ENCODE measurements at regions not wholly inside any gene's neighbourhood (a gene's known extent, or its start where the extent isn't known, plus 50 kb on each side); places are given as distances from the start of the nearest gene placed in this dataset.

DNA sequence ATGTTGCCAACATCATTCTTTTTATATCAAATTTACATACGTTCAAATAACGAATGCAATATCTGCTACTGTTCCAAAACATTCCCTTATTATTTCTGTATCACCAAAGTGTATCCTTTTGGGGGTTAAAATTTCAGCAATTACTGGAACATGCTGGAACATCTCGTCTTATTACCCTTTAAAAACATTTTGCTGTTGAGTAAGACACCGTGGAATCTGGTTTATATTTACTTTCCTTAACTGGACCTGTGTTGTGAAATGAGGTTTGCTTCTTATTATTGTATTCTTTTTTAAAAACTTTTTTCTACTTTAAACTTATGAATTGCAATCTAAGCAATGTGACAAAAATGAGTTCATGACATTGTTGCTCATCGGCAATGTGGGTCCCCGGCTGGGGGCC, 87.4 kb upstream of the PTPRM start:
- Histone ChIP-seq H3K79me2 (ENCODE audit: insufficient read depth, low read length) (no peaks in the 10 kb centered on the region), H3K9me3 (ENCODE audit: control insufficient read depth, low read depth, low read length) (no peaks in the 10 kb centered on the region), H2BK120ac (ENCODE audit: low read depth, low read length, poor library complexity, severe bottlenecking) (no peak overlapping the region), H3K4me2 (ENCODE audit: insufficient read depth, insufficient read length, low read length) (no peak overlapping the region), H2BK5ac (ENCODE audit: insufficient read length, low read length) (no peak overlapping the region), H3K9ac (ENCODE audit: extremely low read depth, insufficient read length, low read length) (no peak overlapping the region), H3K18ac (ENCODE audit: insufficient read length, low read depth, low read length) (no peak overlapping the region), H3K23me2 (ENCODE audit: insufficient read length, low read depth, low read length, poor library complexity, severe bottlenecking) (no peaks in the 10 kb centered on the region), H2AFZ (ENCODE audit: low read length) (no peak overlapping the region), H3K23ac (ENCODE audit: insufficient read length, low read depth, low read length) (no peak overlapping the region), H2AK5ac (ENCODE audit: insufficient read length, low read length) (no peak overlapping the region), H3T11ph (ENCODE audit: low read length) (no peak overlapping the region), H4K20me1 (ENCODE audit: control insufficient read depth, insufficient read depth, insufficient read length) (no peaks in the 10 kb centered on the region), H2BK15ac (ENCODE audit: low read depth, low read length) (no peak overlapping the region), H4K91ac (ENCODE audit: insufficient read length, low read depth, low read length) (no peak overlapping the region), H3K56ac (ENCODE audit: insufficient read length, low read depth, low read length) (no peak overlapping the region), H3K27me3 (ENCODE audit: insufficient read depth, low read length) (no peaks in the 10 kb centered on the region), H4K5ac (ENCODE audit: insufficient read length, low read depth, low read length) (no peak overlapping the region), H2BK12ac (ENCODE audit: insufficient read length, low read depth, low read length) (no peak overlapping the region), H4K8ac (replicated peaks; ENCODE audit: insufficient read length, low read depth, low read length) (no peak overlapping the region), H3K4me1 (ENCODE audit: insufficient read depth, low read length) (no peaks in the 10 kb centered on the region; the same call in 1 of the 2 replicates), H3K79me1 (ENCODE audit: insufficient read depth, low read depth, low read length, poor library complexity, severe bottlenecking) (no peaks in the 10 kb centered on the region), H2BK20ac (ENCODE audit: low read depth, low read length, poor library complexity, severe bottlenecking) (no peak overlapping the region), H3K4ac (ENCODE audit: low read depth, low read length) (no peak overlapping the region), H3K27ac (ENCODE audit: insufficient read length, low read depth, low read length) (no peak overlapping the region), H3K14ac (ENCODE audit: insufficient read depth, low read length) (no peak overlapping the region)
- DNase-seq, result no peak
- H3K27me3 Mint-ChIP-seq (ENCODE audit: low read depth), result peaks cover 2% of the 10 kb centered on the region; the same call in 1 of the 2 replicates
- no peak overlapping the region for H3K4me3 Mint-ChIP-seq
- H3K27ac Mint-ChIP-seq, result peak overlapping the region in 1 of 3 experiments; percentile 38; a peak in 1 of 7 replicates
- H3K4me1 Mint-ChIP-seq, result peaks cover 9 to 10% of the 10 kb centered on the region in 2 experiments
- TF ChIP-seq, protein P1, sequence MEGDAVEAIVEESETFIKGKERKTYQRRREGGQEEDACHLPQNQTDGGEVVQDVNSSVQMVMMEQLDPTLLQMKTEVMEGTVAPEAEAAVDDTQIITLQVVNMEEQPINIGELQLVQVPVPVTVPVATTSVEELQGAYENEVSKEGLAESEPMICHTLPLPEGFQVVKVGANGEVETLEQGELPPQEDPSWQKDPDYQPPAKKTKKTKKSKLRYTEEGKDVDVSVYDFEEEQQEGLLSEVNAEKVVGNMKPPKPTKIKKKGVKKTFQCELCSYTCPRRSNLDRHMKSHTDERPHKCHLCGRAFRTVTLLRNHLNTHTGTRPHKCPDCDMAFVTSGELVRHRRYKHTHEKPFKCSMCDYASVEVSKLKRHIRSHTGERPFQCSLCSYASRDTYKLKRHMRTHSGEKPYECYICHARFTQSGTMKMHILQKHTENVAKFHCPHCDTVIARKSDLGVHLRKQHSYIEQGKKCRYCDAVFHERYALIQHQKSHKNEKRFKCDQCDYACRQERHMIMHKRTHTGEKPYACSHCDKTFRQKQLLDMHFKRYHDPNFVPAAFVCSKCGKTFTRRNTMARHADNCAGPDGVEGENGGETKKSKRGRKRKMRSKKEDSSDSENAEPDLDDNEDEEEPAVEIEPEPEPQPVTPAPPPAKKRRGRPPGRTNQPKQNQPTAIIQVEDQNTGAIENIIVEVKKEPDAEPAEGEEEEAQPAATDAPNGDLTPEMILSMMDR (conservative IDR thresholded peaks at IDR 0.05), result no peak
- no peaks in the 10 kb centered on the region for H3K9me3 Mint-ChIP-seq
- no peaks in the 10 kb centered on the region for H3K36me3 Mint-ChIP-seq (ENCODE audit: insufficient read depth in 1 of 3, low read depth in 3 of 3)
- 100% methylated on average over 2 of the region's 6 CpGs for WGBS (ENCODE audit: extremely low coverage, insufficient read length, low lambda C conversion rate)

Measured in H9 (cell line).